ENCODE measurements at regions not wholly inside any gene's neighbourhood (a gene's known extent, or its start where the extent isn't known, plus 50 kb on each side); places are given as distances from the start of the nearest gene placed in this dataset.

DNA sequence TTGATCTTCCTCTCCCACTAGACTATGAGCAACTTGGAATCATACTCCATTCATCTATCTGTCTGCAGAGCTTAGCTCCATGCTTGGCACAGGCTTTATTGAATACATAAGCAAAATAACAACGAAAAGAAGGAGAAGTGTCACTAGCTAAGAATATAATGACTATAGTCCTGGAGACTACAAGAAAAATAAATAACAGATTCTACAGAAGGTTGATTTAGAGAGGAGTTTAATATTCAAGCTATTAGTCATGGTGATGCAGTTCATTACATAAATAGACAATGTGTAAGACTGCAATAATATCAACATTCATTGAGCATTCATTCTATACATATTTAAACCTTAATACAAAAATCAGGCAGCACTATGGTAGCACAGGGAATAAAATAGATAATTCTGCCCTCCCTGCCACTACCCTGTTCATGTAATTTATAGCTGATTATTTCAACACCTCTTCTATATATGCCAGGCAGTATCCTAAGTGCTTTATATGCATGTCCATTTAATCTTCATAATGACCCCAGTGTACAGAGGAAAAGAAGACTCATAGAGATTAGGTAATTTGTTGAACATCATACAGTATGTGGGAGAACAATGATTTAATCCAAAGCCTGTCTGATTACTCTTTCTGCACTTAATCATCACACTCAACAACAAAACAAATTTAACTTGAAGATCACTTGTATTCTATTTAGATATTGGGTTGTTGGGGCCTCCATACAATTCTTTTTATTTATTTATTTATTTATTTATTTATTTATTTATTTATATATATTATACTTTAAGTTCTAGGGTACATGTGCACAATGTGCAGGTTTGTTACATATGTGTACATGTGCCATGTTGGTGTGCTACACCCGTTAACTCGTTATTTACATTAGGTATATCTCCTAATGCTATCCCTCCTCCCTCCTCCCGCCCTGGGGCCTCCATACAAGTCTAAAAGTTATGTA is 165.3 kb downstream of the RNF152 start:
- no peak for DNase-seq (ENCODE audit: low spot score)

DNA sequence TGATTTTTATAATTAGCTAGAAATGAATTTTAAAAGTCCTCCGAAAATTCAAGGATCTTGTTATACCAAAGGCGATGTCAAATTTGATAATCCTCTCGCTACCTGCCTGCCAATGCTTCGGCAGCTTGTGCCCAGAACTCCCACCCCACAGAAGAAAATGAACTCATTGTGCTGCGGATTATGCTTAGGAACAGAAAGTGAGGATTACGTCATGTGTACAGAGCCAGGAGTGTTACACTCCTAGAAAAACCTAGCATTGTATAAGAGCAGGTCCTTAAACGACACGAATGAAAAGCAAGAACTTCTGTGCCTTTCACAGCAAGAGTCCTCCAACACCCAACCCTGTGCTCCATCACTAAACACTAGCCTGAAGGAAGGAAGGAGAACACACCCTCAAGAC is 168.3 kb downstream of the RNF152 start:
- DNase-seq (ENCODE audit: low spot score) = no peak

DNA sequence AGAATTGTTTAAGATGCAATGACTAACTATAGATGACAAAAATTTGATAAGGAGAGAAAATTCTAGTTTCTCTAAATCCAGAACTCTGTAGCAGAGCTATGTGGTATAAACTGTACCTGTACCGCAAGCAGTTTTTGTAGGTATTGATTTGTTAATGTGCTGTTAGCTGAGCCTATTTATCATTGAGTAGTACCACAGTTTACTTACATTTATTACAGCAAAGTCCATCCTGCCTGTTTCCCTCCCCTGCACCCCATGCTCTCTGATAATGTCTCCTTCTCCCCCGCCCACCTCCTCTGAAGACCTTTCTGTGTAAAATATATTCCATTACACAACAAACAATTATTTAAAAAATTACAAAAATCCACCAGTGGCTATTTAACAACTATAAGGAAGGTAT is 170.6 kb downstream of the RNF152 start:
- no peak for DNase-seq (ENCODE audit: low spot score)

DNA sequence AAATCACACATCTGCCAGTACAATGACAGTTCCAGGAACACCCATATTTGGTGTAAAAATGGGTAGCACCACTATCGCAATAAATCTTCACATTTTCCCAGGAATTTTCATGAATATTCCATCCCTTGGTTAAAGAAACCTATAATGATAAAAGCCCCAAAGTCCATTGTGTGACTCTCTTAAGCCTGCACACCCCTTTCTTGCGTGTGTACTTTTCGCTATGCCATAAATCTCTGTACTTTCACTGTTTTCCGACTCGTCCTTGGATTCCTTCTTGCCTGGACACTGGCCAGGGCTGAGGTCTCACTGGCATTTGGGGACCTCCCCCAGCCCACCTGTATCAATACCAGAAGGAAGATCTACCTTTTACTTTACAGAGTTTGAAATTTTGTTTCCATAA is 172.3 kb downstream of the RNF152 start:
- DNase-seq (ENCODE audit: low spot score) = no peak

DNA sequence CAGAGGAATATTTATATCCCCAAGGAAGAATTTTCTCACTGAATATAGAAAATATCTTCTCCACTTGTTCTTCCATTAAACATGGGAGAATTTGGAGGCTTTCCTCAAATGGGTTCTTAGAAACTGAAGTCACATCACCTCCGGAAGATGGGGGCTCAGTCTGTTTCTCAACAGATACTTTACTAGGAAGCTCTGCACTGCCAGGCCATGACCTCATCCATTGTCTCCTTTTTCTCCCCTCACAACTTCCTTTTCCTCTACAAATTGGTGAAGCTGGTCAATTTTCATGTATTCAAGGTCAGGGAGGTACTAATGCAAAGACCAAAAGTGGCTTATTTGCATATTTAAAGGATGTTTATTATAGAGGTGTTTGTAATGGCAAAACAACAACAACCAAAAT is 173.1 kb downstream of the RNF152 start:
- no peak for DNase-seq (ENCODE audit: low spot score)

DNA sequence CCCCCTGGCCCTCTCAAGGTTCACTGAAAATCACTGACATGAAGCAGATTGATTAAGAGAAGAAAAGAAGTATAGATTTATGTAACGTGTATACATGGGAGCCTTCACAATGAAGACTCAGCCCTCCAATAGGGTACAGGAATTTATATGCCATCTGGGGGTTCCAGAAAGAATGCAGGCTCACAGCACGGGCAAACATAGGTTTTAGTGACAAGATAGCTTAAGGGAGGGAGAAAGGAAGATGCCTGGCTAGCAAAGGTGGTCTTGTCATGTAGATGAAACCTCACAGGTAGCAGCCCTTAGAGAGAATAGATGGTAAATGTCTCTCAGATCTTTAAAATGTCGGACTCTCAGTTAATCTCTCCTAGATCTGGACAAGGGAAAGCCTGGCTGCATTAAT is 173.9 kb downstream of the RNF152 start:
- DNase-seq (ENCODE audit: low spot score) = no peak

DNA sequence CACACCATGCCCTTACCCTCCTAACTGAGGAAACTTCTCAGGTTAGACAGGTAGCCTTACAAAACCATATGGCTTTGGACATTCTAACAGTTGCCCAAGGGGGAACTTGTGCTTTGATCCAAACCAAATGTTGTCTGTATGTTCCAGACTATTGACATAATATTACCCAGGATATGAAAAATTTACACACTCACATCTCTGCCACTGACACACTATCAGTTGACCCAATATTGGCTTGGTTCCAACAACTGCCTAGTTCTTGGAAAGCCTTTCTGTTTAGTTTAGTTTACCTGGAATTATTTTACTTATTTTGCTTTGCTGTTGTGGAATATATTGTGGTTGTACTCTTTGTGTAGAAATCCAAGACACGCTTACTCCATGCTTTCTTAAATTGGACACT is 178.4 kb downstream of the RNF152 start:
- DNase-seq (ENCODE audit: low spot score) = no peak

DNA sequence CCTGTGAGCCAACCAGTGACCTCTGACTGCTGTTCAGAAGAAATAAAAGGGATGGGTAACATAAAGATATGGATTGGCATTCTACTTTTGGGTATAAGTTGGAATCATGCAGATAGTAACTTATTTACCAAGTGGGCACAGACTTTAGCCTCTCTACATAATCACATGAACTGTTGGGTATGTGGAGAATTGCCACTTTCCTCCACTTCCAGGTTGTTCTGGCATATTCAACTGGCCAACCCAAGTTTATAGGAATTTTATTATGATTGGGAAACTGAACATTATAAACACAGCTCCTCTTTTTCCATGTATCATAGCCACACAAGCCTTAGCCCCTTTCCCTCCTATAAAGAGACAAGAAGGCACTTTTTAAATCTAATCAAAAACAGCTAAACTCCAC is 179.3 kb downstream of the RNF152 start:
- DNase-seq (ENCODE audit: low spot score) = no peak

DNA sequence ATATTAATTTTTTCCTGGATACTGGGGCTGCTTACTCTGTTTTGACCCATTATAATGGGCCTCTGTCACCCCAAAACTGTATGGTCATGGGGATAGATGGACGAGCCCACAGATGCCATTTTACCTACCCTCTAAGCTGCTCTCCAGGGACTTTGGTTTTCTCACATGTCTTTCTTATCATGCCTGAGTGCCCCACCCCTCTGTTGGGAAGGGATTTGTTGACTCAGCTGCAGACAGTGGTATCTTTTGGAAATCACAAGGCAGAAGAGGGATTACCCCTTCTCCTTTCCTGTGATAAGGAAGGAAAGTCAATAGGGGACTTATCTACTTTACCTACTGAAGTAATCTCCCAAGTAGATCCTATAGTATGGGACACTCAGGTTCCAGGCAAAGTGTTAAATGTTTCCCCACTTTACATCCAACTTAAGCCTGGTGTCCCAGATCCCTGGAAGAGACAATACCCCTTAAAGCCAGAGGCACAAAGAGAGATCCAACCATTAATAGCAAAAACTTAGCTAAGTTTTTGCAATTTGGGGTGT is 182.7 kb downstream of the RNF152 start:
- DNase-seq (ENCODE audit: low spot score) = no peak

DNA sequence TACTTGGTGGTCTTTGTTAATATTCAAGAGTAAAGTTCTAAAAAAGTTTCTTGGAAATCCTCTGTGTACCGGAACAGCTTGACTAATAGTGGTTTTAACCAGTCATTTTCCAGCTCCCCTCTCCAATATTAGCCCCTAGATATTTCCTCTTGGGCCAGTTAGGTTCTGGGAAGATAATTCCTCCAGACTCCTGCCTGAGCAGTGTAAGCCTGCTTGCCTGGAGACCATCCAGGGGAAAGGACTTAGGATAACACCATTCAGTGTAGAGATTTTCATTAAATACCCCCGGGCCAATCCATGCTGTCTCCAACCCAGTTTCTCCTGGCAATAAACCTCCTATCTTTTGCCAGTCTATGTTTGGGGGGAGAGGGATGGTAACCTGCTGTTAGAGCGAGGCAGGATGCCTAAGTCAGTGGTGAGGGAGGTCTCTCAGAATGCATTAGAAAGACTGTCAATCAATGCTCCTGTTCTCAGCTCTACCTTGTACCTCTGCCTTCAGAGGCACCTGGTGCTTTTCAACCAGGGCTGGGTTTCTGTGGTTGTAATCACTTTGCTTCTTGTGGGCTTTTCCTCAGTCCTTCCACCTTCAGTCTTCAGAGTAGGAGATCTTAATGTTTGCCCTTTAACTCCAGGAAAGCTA is 186.4 kb downstream of the RNF152 start:
- DNase-seq (ENCODE audit: low spot score) = no peak

DNA sequence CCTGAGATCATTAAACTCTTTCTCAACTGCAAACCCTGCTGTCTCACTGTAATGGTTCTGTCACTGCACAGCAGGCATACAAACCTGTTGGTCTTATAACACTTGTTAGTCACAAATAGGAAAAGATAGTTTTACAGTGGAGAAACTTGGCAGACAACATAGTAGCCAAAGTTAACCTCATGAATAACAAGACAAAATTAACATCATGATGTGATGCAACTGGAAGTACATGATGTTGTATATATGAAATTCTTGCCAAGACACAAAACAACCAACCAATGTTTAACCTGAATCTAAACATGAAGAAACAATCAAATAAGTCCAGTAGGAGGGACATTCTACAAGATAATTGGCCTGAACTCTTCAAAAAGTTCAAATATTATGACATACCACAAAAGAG is 189.3 kb downstream of the RNF152 start:
- no peak for DNase-seq (ENCODE audit: low spot score)

DNA sequence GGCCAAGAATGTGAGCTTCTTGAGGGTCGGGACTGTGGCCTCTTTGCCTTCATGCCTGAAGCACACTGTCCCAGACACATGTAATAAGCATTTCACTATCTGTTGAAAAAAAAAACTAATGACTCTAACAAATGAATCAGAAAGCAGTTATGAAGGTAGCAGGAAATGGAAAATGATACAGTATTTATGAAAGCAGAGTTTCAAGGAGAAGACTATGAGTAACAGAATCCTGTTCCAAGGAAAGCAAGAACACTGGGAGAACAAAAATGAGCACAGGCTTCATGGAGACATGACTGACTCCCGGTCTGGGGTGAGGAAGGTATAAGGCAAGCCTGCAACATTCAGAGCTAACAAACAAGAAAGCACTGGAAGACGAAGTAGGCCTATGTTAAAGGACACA is 190.8 kb downstream of the RNF152 start:
- no peak for DNase-seq (ENCODE audit: low spot score)

DNA sequence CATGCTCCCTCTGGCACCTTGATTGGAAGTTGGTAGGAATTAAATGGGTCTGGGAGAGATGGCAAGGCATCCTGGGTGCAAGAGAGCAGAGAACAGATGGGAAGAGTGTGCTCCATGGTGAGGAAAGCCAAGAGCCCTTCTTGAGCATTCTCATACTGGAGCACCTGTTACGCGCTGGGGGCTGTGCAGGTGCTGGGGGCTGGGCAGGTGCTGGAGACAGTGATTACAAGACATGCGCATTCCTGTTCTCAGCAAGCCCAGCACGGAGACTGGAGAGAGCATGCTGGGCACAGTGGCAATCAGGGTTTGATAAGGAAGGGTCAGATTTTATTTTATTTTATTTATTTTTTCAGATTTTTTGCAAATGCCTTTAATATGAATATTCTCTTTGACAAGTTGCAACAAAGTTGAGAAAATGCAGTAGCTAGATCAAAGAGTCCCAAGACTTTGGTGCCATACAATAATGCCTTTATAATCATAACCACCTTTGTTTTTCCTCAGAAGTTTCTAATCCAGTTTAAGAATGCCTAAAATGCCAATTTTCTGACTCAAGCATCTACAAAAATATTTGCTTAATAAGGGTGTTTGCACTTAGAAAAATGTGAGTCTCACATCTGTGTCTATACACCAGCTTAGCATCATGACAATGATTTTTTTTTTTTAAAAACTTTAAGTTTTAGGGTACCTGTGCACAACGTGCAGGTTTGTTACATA is 193.3 kb downstream of the RNF152 start:
- no peak for DNase-seq (ENCODE audit: low spot score)

DNA sequence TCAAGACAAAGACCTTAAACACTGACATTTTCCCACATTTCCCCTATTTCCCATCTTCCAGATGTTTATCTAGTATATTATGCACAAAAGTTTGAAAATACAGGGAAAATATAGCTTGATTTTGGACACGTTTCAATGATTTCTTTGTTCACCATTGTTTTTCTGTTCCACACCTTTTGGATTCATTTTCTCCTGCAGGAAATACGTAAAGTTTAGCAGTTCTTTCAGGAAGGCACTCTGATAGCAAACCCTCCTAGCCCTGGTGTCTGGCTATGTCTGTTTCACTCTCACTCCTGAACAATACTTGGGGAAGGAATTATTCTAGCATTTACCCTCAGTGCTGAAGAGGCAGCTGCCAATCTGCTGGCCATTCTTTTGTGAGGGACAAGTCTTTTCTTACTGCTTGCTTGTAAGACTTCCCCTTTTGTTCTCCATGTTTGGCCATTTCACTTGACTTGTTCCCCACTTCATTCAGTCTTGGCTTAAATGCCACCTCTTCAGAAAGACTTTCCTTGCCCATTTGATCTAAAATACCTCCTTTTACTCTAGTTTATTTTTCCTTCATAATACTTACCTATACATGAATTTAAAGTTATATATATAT is 195.4 kb downstream of the RNF152 start:
- no peak for DNase-seq (ENCODE audit: low spot score)

DNA sequence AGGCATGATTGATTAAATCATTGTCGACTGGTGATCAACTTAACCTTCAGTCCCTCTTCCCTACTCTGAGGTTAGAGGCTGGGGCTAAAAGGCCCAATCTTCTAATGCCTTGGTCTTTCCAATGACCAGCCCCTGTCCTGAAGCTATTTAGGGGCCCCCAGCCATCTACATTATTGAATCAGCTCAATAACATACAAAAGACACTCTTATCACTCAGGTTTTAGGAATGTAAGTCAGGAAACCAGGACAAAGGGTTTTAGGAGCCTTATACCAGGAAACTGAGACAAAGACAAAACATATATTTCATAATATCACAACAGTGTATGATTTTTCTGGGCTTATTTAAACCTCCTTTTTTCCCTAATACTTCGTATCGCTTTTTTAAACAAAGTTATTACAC is 198.6 kb downstream of the RNF152 start:
- DNase-seq (ENCODE audit: low spot score) = no peak

DNA sequence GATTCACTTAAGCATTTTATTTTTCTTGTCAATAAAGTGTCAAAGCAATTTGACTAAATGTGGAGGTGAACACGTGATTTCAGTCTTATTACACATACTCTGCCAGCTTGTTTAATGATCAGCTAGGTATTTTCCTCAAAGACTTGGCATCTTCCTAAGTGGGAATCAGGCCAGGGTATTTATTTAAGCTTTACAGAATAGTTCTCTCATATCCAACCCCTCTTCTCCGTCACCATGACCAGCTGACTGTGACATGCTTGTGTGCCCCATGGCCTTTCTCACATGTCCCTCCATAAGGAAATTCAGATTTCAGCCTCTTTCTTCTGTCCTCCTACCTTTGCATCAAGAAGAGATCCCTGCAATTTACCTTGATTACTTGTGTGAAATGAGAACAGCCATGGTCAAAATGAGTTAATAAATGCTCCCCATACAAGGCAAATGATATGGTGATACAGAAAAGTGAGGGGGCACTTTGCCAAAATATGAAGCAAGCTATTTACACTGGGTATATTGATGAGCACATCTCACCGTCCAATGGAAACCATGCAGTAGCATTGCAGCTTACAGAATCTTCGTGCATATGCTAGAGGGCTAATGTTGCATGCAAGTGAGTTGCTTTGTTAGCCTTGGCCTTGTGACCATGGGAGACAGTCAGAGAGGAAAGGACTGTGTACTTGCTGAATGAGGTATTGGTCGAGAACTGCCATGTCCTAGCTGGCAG is 202.2 kb downstream of the RNF152 start:
- DNase-seq (ENCODE audit: low spot score) = peak; percentile 72

DNA sequence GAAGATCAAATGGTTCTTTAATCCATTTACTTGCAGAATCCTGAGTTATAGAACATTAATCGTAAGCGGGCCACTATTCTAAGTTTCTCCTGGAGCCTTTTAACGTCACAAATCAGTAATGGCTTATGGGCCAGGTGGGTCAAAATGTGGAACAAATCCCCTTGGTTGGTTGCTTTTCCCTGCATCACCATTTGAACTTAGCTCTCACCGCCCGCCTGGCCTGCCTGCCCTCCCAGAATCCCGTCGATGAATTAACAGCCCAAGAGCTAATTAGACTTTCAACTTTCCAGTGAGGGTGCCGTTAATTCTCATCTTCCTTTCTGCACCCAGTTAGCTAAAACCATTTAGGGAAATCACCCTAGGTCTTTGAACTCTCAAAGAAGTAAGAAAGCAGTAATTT is 205.5 kb downstream of the RNF152 start:
- DNase-seq (ENCODE audit: low spot score) = no peak

DNA sequence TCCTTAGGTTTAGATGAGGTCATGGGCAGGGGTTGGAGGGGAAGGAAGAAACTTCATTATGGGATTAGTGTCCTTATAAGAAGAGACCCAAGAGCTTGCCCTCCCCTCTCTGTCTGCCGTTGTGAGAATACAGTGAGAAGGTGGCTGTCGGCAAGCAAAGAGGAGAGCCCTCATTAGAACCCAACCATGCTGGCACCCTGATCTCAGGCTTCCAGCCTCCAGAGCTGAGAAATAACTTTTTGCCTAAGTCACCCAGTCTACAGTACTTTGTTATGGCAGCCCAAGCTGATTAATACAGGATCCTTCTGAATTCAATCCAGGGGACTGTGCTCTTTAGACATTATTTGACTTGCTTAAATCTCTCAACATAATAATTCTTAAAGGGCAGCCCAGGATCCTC is 209.0 kb downstream of the RNF152 start:
- DNase-seq (ENCODE audit: low spot score) = no peak

DNA sequence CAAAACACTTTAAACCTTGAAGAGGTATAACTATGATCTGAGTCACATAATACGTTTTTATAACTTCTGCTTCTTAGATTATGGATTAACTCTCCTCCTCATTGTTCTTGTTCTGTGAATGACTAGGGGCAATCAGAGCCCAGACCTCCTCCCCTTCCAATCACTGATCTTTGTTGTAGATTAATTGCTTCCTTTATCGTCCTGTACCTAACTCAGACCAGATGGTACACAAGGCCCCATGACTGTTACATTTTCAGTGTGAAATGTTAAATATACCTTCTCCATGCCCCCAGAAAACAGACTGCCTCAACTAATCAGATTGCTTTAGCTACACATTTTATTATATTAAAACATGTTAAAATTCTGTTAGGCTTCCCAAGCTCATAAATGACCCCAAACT is 211.7 kb downstream of the RNF152 start:
- no peak for DNase-seq (ENCODE audit: low spot score)

DNA sequence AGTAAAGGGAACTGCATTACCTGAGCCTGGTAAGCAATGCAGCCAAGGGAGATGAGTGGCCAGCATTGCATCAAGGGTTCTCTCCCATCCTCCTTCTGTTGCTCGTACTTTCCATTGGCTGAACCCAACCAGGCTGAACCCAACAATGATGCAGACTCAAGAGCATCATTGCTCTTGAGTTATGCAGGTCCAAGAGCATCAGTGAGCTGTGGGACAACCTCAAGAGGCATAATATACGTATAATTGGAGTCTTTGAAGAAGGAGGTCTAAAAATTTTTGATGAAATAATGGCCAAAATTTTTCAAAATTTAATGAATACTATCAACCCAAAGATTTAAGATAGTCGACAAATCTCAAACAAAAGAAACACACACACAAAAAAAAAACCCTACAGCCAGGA is 213.0 kb downstream of the RNF152 start:
- DNase-seq (ENCODE audit: low spot score) = no peak

DNA sequence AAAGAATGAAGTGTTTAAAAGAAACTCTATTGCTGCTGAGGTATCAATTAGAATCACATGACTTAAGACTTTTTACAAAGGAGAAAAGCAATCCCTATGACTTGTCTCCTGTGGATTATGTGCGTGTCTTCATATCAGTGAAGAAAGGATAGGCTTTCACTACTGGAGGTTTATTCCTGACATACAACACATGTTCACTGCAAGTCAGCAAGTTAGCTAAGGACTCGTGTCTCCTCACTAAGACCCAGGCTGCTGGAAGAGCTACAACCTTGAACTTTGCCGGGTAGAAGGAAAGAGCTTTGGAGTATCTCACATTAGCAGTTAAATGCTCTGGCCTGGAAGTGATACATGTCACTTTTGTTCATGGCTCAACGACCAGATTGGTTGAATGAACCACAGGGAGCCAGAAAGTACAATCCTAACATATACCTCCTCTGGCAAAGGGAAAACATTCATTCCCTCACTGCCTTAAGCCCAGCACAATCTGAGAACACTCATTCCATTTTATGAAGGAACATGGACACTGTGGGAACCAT is 215.3 kb downstream of the RNF152 start:
- DNase-seq (ENCODE audit: low spot score) = no peak

All from mucosa of gallbladder (tissue), 1 donor.